NT2/D1 (cell line): ENCODE measurements at regions not wholly inside any gene's neighbourhood (a gene's known extent, or its start where the extent isn't known, plus 50 kb on each side); places are given as distances from the start of the nearest gene placed in this dataset.

ENCODE experiments used
- SUZ12 ChIP-seq: IDR thresholded peaks from 2 replicates; pipeline ENCODE4 v1.6.1; 2011; ENCODE audit not compliant: insufficient read length, insufficient read depth; ENCODE audit errors: extremely low read depth
- YY1 ChIP-seq: IDR thresholded peaks from 2 replicates; pipeline ENCODE4 v1.6.1; 2011; ENCODE audit not compliant: insufficient read length, insufficient read depth

GRCh38 chr22:44408829-44409192 is 89.2 kb downstream of the RTL6 start:
- no peak for TF ChIP-seq YY1
- TF ChIP-seq SUZ12, result no peak
